ACC112 (cell line): ENCODE measurements at regions not wholly inside any gene's neighbourhood (a gene's known extent, or its start where the extent isn't known, plus 50 kb on each side); places are given as distances from the start of the nearest gene placed in this dataset.
"Not testable (repeated sequence)": the region's sequence is repeated elsewhere in the genome, so short reads cannot be mapped to it uniquely, and the experiment has no call there.

ENCODE experiments used
- H2AFZ ChIP-seq: fragments of 200-600 bp; sonication (generic); one replicate; pipeline ENCODE4 v1.6.0; 2017; ENCODE audit warnings: antibody characterized with exemption, low read length; ENCODE audit not compliant: unreplicated experiment
- H3K27ac ChIP-seq: fragments of 200-600 bp; sonication (generic); 2 replicates; pipeline ENCODE4 v1.5.1; 2014; ENCODE audit warnings: low read depth, mild to moderate bottlenecking, antibody characterized with exemption, low read length, moderate library complexity
- H3K27me3 ChIP-seq: fragments of 200-600 bp; sonication (generic); 2 replicates; pipeline ENCODE4 v1.6.1; 2014; ENCODE audit warnings: mild to moderate bottlenecking, antibody characterized with exemption, low read length, moderate library complexity, mixed read lengths; ENCODE audit not compliant: insufficient read depth
- H3K36me3 ChIP-seq: fragments of 200-600 bp; sonication (generic); 2 replicates; pipeline ENCODE4 v1.6.1; 2016; ENCODE audit warnings: mild to moderate bottlenecking, antibody characterized with exemption, low read length, moderate library complexity, mixed read lengths; ENCODE audit not compliant: insufficient read depth
- H3K4me1 ChIP-seq: fragments of 200-600 bp; sonication (generic); one replicate; pipeline ENCODE4 v1.6.1; 2016; ENCODE audit warnings: low read length, mixed read lengths; ENCODE audit not compliant: insufficient read depth, unreplicated experiment, control insufficient read depth
- H3K4me3 ChIP-seq: fragments of 200-600 bp; sonication (generic); 2 replicates; pipeline ENCODE4 v1.5.1; 2014; ENCODE audit warnings: mild to moderate bottlenecking, low read depth, low read length
- H3K79me2 ChIP-seq: fragments of 200-600 bp; sonication (generic); one replicate; pipeline ENCODE4 v1.6.0; 2016; ENCODE audit warnings: low read length; ENCODE audit not compliant: control insufficient read depth, unreplicated experiment, insufficient read depth

DNA sequence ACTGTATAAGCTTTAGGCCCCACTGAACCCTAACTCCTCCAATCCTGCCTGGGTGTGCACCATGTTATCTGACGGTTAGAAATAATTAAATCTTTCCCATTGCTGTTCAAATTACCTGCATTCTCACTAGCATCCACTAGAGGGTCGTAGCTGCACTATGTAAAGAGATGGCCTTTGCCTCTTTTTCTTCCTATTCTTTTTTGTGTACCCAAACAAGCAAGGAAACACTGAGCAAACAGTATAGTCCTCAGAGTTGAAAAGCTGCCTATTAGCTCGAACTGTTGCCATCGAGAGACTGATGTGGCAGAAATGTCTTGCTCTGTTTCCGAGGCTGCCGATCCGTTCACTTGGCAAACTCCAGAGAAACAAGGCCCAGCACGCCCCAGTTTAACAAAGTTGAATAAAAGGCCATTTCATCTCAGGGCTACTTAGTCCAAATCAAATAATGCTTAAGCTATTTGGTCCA is 163.8 kb upstream of the TRPM3 start:
- H3K36me3 ChIP-seq = no peaks in the 10 kb centered on the region
- H3K4me3 ChIP-seq = no peak overlapping the region
- H2AFZ ChIP-seq = no peak overlapping the region
- H3K4me1 ChIP-seq = no peaks in the 10 kb centered on the region
- H3K27me3 ChIP-seq = peaks cover 7% of the 10 kb centered on the region; the same call in 1 of the 2 replicates
- H3K79me2 ChIP-seq = no peaks in the 10 kb centered on the region
- no peak overlapping the region for H3K27ac ChIP-seq

DNA sequence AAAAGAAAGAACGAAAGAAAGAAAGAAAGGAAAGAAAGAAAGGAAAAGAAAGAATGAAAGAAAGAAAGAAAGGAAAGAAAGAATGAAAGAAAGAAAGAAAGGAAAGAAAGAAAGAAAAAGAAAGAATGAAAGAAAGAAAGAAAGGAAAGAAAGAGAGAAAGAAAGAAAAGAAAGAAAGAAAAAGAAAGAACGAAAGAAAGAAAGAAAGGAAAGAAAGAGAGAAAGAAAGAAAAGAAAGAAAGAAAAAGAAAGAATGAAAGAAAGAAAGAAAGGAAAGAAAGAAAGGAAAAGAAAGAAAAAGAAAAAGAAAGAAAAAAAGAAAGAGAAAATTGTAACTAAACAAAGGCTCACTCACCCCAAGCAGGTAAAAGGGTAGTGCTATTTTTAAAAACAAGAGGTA is 160.7 kb upstream of the TRPM3 start:
- peaks cover 12% of the 10 kb centered on the region; the same call in 1 of the 2 replicates for H3K27me3 ChIP-seq
- H2AFZ ChIP-seq, H3K79me2 ChIP-seq, H3K4me1 ChIP-seq, H3K4me3 ChIP-seq, H3K36me3 ChIP-seq, H3K27ac ChIP-seq: not testable (repeated sequence)

- peaks cover 12% of the 10 kb centered on the region; the same call in 1 of the 2 replicates for H3K27me3 ChIP-seq
- H2AFZ ChIP-seq = no peak overlapping the region
- H3K27ac ChIP-seq = no peak overlapping the region
- H3K4me3 ChIP-seq = no peak overlapping the region
- H3K79me2 ChIP-seq = no peaks in the 10 kb centered on the region
- no peaks in the 10 kb centered on the region for H3K4me1 ChIP-seq
- no peaks in the 10 kb centered on the region for H3K36me3 ChIP-seq
These were observed 157.8 kb upstream of the TRPM3 start for GRCh38 chr9:71279151-71279739.

GRCh38 chr9:71273613-71274012 is 152.2 kb upstream of the TRPM3 start:
- Histone ChIP-seq H3K79me2 (no peaks in the 10 kb centered on the region), H3K4me3 (no peak overlapping the region), H3K36me3 (no peaks in the 10 kb centered on the region), H3K27ac (no peak overlapping the region), H2AFZ (no peak overlapping the region), H3K4me1 (no peaks in the 10 kb centered on the region), H3K27me3 (peaks cover 15% of the 10 kb centered on the region; the same call in 1 of the 2 replicates)

GRCh38 chr9:71271602-71272001 is 150.2 kb upstream of the TRPM3 start:
- H2AFZ ChIP-seq = no peak overlapping the region
- peaks cover 11% of the 10 kb centered on the region; the same call in 1 of the 2 replicates for H3K27me3 ChIP-seq
- H3K4me3 ChIP-seq = no peak overlapping the region
- no peaks in the 10 kb centered on the region for H3K4me1 ChIP-seq
- no peaks in the 10 kb centered on the region for H3K36me3 ChIP-seq
- H3K27ac ChIP-seq = no peak overlapping the region
- H3K79me2 ChIP-seq = no peaks in the 10 kb centered on the region

- H3K27me3 ChIP-seq = peaks cover 21% of the 10 kb centered on the region; the same call in 1 of the 2 replicates
- no peaks in the 10 kb centered on the region for H3K36me3 ChIP-seq
- H3K79me2 ChIP-seq = no peaks in the 10 kb centered on the region
- H3K4me1 ChIP-seq = no peaks in the 10 kb centered on the region
- no peak overlapping the region for H3K4me3 ChIP-seq
- no peak overlapping the region for H2AFZ ChIP-seq
- no peak overlapping the region for H3K27ac ChIP-seq
These were observed 149.1 kb upstream of the TRPM3 start for GRCh38 chr9:71270554-71270953.

- H3K27me3 ChIP-seq = peaks cover 22% of the 10 kb centered on the region; the same call in 1 of the 2 replicates
- no peak overlapping the region for H2AFZ ChIP-seq
- H3K4me3 ChIP-seq = no peak overlapping the region
- H3K79me2 ChIP-seq = no peaks in the 10 kb centered on the region
- H3K36me3 ChIP-seq = no peaks in the 10 kb centered on the region
- H3K27ac ChIP-seq = no peak overlapping the region
- H3K4me1 ChIP-seq = no peaks in the 10 kb centered on the region
These were observed 148.4 kb upstream of the TRPM3 start for GRCh38 chr9:71269859-71270258.

- H3K27ac ChIP-seq = no peak overlapping the region
- no peaks in the 10 kb centered on the region for H3K4me1 ChIP-seq
- H3K4me3 ChIP-seq = no peak overlapping the region
- no peak overlapping the region for H2AFZ ChIP-seq
- peaks cover 22% of the 10 kb centered on the region; the same call in 1 of the 2 replicates for H3K27me3 ChIP-seq
- H3K79me2 ChIP-seq = no peaks in the 10 kb centered on the region
- no peaks in the 10 kb centered on the region for H3K36me3 ChIP-seq
These were observed 147.6 kb upstream of the TRPM3 start for GRCh38 chr9:71268871-71269635.

GRCh38 chr9:71263451-71263850 is 142.0 kb upstream of the TRPM3 start:
- no peaks in the 10 kb centered on the region for H3K4me1 ChIP-seq
- H3K79me2 ChIP-seq = no peaks in the 10 kb centered on the region
- peaks cover 20% of the 10 kb centered on the region; the same call in 1 of the 2 replicates for H3K27me3 ChIP-seq
- H2AFZ ChIP-seq = no peak overlapping the region
- H3K27ac ChIP-seq = no peak overlapping the region
- H3K4me3 ChIP-seq = no peak overlapping the region
- no peaks in the 10 kb centered on the region for H3K36me3 ChIP-seq

DNA sequence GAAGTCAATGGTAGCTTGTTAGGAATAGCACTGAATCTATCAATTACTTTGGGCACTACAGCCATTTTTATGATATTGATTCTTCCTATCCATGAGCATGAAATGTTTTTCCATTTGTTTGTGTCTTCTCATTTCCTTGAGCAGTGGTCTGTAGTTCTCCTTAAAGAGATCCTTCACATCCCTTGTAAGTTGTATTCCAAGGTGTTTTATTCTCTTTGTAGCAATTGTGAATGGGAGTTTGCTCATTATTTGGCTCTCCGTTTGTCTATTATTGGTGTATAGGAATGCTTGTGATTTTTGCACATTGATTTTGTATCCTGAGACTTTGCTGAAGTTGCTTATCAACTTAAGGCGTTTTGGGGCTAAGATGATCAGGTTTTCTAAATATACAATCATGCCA is 139.0 kb upstream of the TRPM3 start:
- not testable (repeated sequence) for H3K36me3 ChIP-seq, H3K79me2 ChIP-seq, H3K4me3 ChIP-seq, H3K4me1 ChIP-seq, H2AFZ ChIP-seq, H3K27ac ChIP-seq
- H3K27me3 ChIP-seq = peaks cover 21% of the 10 kb centered on the region
